Astrocyte (in vitro differentiated cells and primary cell): ENCODE measurements at regions not wholly inside any gene's neighbourhood (a gene's known extent, or its start where the extent isn't known, plus 50 kb on each side); places are given as distances from the start of the nearest gene placed in this dataset.

Source experiments
- DNase-seq: peaks from one replicate; pipeline ENCODE4 v3.0.0-alpha.2; 2010; ENCODE audit warnings: low read depth
- FAIRE-seq: peaks from 2 replicates; lab custom pipeline; 2011; peaks lifted over from hg19 to GRCh38; lab: Jason Lieb, UNC
- H2AFZ ChIP-seq: 2 replicates; pipeline ENCODE4 v1.6.0; 2012; ENCODE audit warnings: low read depth, low read length, inconsistent platforms
- H3K27ac ChIP-seq: 2 replicates; pipeline ENCODE4 v1.5.1; 2011; ENCODE audit warnings: low read depth, low read length, inconsistent platforms
- H3K27me3 ChIP-seq: 2 replicates; pipeline ENCODE4 v1.6.0; 2011; ENCODE audit warnings: low read length, inconsistent platforms; ENCODE audit not compliant: insufficient read depth
- H3K36me3 ChIP-seq: 2 replicates; pipeline ENCODE4 v1.5.1; 2011; ENCODE audit warnings: low read length, inconsistent platforms; ENCODE audit not compliant: insufficient read depth
- H3K4me1 ChIP-seq: 2 replicates; pipeline ENCODE4 v1.5.1; 2011; ENCODE audit warnings: low read length, inconsistent platforms; ENCODE audit not compliant: insufficient read depth
- H3K4me2 ChIP-seq: 2 replicates; pipeline ENCODE4 v1.6.0; 2012; ENCODE audit warnings: low read length, inconsistent platforms
- H3K4me3 ChIP-seq: 2 replicates; pipeline ENCODE4 v1.5.1; 2011; ENCODE audit warnings: low read depth, mild to moderate bottlenecking, low read length, inconsistent platforms; ENCODE audit not compliant: insufficient read depth
- H3K79me2 ChIP-seq: 2 replicates; pipeline ENCODE4 v1.6.0; 2012; ENCODE audit warnings: mild to moderate bottlenecking, low read length, inconsistent platforms; ENCODE audit not compliant: insufficient read depth
- H3K9ac ChIP-seq: 2 replicates; pipeline ENCODE4 v1.6.0; 2012; ENCODE audit warnings: mild to moderate bottlenecking, low read length, inconsistent platforms
- H3K9me3 ChIP-seq: 2 replicates; pipeline ENCODE4 v1.5.1; 2012; ENCODE audit warnings: low read depth, mild to moderate bottlenecking, low read length, inconsistent platforms; ENCODE audit not compliant: insufficient read depth
- H4K20me1 ChIP-seq: 2 replicates; pipeline ENCODE4 v1.6.0; 2012; ENCODE audit warnings: low read length, inconsistent platforms; ENCODE audit not compliant: insufficient read depth
- H3K27ac Mint-ChIP-seq: one replicate; pipeline ENCODE4 v1.8.0; 2021; ENCODE audit warnings: mild to moderate bottlenecking, mixed read lengths; ENCODE audit not compliant: unreplicated experiment
- H3K27me3 Mint-ChIP-seq: one replicate; pipeline ENCODE4 v1.8.0; 2021; ENCODE audit warnings: low read depth, mixed read lengths; ENCODE audit not compliant: unreplicated experiment
- H3K36me3 Mint-ChIP-seq: one replicate; pipeline ENCODE4 v1.8.0; 2021; ENCODE audit warnings: low read depth, mixed read lengths; ENCODE audit not compliant: unreplicated experiment
- H3K4me1 Mint-ChIP-seq: one replicate; pipeline ENCODE4 v1.8.0; 2021; ENCODE audit warnings: low read depth, mixed read lengths; ENCODE audit not compliant: unreplicated experiment
- H3K4me3 Mint-ChIP-seq: one replicate; pipeline ENCODE4 v1.8.0; 2021; ENCODE audit warnings: mild to moderate bottlenecking, moderate library complexity, mixed read lengths; ENCODE audit not compliant: unreplicated experiment
- H3K9me3 Mint-ChIP-seq: one replicate; pipeline ENCODE4 v1.8.0; 2021; ENCODE audit warnings: mild to moderate bottlenecking, mixed read lengths; ENCODE audit not compliant: unreplicated experiment
- EZH2 ChIP-seq: IDR thresholded peaks from 2 replicates; pipeline ENCODE4 v1.6.1; 2012; ENCODE audit warnings: mild to moderate bottlenecking, low read length, inconsistent platforms; ENCODE audit not compliant: insufficient read depth
- TF ChIP-seq, protein P1 (sequence below): IDR thresholded peaks from 2 replicates; pipeline ENCODE4 v1.5.1; 2011; ENCODE audit warnings: low read depth, mild to moderate bottlenecking, inconsistent platforms, low read length, moderate library complexity; ENCODE audit not compliant: insufficient read depth

DNA sequence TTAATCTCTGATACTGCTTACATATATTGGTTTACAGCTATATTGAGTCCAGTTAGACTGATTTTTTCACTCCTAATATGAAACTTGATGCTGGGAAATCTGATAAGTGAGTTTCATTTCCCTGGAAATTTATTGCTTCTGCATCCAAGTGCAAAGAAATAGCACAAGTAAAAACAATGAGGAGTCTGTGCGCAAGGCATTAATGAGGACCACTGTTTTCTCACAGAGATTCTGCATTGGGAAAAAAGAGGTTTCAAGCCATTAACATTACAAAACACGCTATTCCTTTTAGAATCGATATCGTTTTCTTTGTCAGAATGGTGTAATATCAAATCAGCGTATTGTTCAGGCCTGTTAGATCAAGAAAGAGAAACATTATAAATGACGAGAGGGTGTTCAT is 723.3 kb upstream of the ARRDC4 start:
- no peaks in the 10 kb centered on the region for H3K4me1 Mint-ChIP-seq
- no peak overlapping the region for H3K4me3 Mint-ChIP-seq

DNA sequence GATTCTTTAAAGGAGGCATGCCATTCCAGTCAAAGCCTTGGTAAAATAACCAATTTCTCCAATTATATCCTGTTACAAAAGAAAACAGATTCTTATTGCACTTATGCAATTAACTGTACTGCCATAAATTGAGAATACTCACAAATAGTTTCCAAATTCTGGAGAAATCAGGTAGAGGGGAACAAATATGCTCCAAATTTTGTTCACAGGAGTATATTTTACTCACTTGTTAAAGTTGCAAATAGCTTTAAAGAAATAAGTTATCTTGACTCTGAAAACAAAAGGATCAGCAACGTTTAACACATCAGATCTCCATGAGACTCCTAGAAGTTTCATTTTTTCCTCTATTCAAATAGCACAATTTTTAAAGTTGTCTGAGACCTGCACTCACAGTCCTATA is 712.1 kb upstream of the ARRDC4 start:
- no peak overlapping the region for H3K4me3 Mint-ChIP-seq

More for the DNA sequence above, 723.3 kb upstream of the ARRDC4 start:
- Mint-ChIP-seq H3K27me3 (peaks cover 11% of the 10 kb centered on the region), H3K27ac (no peak overlapping the region), H3K9me3 (peaks cover 6% of the 10 kb centered on the region), H3K36me3 (no peaks in the 10 kb centered on the region)
- FAIRE-seq: no peak
- Histone ChIP-seq H2AFZ (no peak overlapping the region), H3K9me3 (no peaks in the 10 kb centered on the region), H3K4me2 (no peak overlapping the region), H3K36me3 (no peaks in the 10 kb centered on the region), H4K20me1 (no peaks in the 10 kb centered on the region), H3K9ac (no peak overlapping the region), H3K4me3 (no peak overlapping the region), H3K79me2 (no peaks in the 10 kb centered on the region), H3K4me1 (no peaks in the 10 kb centered on the region), H3K27me3 (peaks cover 7% of the 10 kb centered on the region), H3K27ac (no peak overlapping the region)
- no peak for DNase-seq
- TF ChIP-seq, protein P1, sequence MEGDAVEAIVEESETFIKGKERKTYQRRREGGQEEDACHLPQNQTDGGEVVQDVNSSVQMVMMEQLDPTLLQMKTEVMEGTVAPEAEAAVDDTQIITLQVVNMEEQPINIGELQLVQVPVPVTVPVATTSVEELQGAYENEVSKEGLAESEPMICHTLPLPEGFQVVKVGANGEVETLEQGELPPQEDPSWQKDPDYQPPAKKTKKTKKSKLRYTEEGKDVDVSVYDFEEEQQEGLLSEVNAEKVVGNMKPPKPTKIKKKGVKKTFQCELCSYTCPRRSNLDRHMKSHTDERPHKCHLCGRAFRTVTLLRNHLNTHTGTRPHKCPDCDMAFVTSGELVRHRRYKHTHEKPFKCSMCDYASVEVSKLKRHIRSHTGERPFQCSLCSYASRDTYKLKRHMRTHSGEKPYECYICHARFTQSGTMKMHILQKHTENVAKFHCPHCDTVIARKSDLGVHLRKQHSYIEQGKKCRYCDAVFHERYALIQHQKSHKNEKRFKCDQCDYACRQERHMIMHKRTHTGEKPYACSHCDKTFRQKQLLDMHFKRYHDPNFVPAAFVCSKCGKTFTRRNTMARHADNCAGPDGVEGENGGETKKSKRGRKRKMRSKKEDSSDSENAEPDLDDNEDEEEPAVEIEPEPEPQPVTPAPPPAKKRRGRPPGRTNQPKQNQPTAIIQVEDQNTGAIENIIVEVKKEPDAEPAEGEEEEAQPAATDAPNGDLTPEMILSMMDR: no peak
- no peak for TF ChIP-seq EZH2

DNA sequence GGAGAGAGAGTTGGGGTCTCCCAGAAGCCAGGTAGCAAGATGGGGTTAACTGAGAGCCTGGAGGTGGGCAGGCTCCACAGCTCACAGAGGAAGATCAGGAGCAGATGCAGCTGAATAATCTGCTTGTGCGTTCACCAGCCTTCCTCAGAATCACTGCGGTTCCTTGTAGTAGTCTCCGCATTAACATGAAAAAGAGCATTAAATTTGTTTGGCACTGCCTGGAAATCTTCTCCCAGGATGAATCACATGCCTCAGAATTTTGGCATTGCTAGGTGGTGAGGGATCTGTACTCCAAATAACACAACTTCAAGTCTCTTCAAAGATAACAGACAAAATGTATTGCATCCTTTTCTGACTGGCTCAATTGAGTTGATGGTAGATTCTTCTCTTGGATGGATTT is 700.6 kb upstream of the ARRDC4 start:
- H3K9ac ChIP-seq: no peak overlapping the region
- Mint-ChIP-seq H3K4me3 (no peak overlapping the region), H3K9me3 (no peaks in the 10 kb centered on the region), H3K36me3 (no peaks in the 10 kb centered on the region), H3K27ac (no peak overlapping the region), H3K4me1 (no peaks in the 10 kb centered on the region), H3K27me3 (peaks cover 3% of the 10 kb centered on the region)
- no peaks in the 10 kb centered on the region for H3K9me3 ChIP-seq
- DNase-seq: no peak
- H3K4me3 ChIP-seq: no peak overlapping the region
- no peaks in the 10 kb centered on the region for H4K20me1 ChIP-seq
- FAIRE-seq: no peak
- no peaks in the 10 kb centered on the region for H3K4me1 ChIP-seq
- no peaks in the 10 kb centered on the region for H3K79me2 ChIP-seq
- H3K4me2 ChIP-seq: no peak overlapping the region
- peaks cover 2% of the 10 kb centered on the region for H3K27me3 ChIP-seq
- H2AFZ ChIP-seq: no peak overlapping the region
- no peak for TF ChIP-seq EZH2
- TF ChIP-seq, protein P1: no peak
- H3K36me3 ChIP-seq: no peaks in the 10 kb centered on the region
- H3K27ac ChIP-seq: no peak overlapping the region

More for the DNA sequence above, 712.1 kb upstream of the ARRDC4 start:
- Mint-ChIP-seq H3K9me3 (peaks cover 3% of the 10 kb centered on the region), H3K36me3 (no peaks in the 10 kb centered on the region), H3K27ac (no peak overlapping the region), H3K27me3 (no peaks in the 10 kb centered on the region), H3K4me1 (no peaks in the 10 kb centered on the region)
- no peak for TF ChIP-seq EZH2
- TF ChIP-seq, protein P1: no peak
- Histone ChIP-seq H2AFZ (no peak overlapping the region), H3K9ac (no peak overlapping the region), H4K20me1 (no peaks in the 10 kb centered on the region), H3K4me3 (no peak overlapping the region), H3K27me3 (peaks cover 3% of the 10 kb centered on the region), H3K9me3 (no peaks in the 10 kb centered on the region), H3K4me2 (no peak overlapping the region), H3K79me2 (no peaks in the 10 kb centered on the region), H3K27ac (no peak overlapping the region), H3K4me1 (no peaks in the 10 kb centered on the region), H3K36me3 (no peaks in the 10 kb centered on the region)
- no peak for FAIRE-seq
- DNase-seq: no peak
